Kidney tubule cell (primary cell): ENCODE measurements at regions not wholly inside any gene's neighbourhood (a gene's known extent, or its start where the extent isn't known, plus 50 kb on each side); places are given as distances from the start of the nearest gene placed in this dataset.
A peak's percentile ranks its signal among the peaks of the same experiment; 100 is the strongest.

Experiments
- DNase-seq: peaks from one replicate; pipeline ENCODE4 v3.0.0-alpha.2; 2018; ENCODE audit warnings: low spot score

GRCh38 chr15:45743426-45744235, 108.8 kb downstream of the SQOR start:
- no peak for DNase-seq

DNA sequence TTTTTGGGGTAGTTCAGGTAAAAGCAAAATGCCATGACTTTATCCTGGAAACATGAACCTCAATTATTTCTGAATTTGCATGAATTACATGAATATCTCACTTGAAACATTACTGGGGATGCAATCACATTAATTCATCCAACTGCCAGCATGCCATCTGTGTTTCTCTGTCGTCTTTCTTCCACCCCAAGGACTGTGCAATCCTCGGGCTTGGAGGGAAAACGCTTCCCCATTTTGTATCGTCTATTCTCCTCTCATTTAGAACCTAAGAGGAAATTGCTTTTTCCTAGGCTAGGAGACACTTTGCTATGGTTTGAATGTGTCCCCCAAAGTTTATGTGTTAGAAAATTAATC, 109.4 kb downstream of the SQOR start:
- no peak for DNase-seq

DNA sequence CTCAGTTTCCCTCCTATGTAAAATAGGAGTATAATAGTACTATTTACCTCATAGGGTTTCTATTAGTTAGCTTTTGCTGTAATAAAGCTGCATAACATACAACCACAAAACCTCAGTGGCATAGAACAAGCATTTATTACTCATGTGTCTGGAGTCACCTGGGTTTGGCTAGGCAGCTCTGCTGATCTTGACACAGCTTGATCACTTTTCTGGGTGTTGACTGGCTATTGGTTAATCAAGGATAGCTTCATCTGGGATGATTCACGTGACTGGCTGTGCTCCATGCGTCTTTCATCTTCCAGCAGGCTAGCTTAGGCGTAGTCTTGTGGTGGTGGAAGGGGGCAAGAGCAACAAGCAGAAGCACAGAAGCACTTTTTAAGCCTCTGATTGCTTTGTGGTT, 112.6 kb downstream of the SQOR start:
- DNase-seq: peak; percentile 59

- DNase-seq: no peak
These were observed 116.8 kb downstream of the SQOR start for GRCh38 chr15:45751629-45752028.

DNA sequence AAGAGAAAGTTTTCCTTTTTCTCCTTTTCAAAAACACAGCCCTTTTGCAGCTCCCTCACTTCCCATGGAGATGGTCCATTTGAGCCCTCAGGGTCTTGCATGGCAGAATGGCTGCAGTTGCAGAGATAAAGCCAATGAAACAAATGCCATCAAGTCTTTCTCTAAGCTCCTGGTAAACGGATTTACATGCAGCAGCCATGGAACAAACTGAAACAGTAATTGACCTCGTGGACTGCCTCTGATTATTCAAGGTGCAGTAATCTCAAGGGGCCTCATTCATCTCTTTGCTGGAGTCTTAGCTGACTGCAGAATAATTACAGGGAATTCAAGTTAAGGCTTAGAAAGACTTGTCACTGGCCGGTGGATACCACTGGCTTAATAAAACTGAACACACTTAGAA, 125.1 kb downstream of the SQOR start:
- DNase-seq: no peak

- DNase-seq: no peak
These were observed 127.9 kb downstream of the SQOR start for GRCh38 chr15:45762726-45763125.

DNA sequence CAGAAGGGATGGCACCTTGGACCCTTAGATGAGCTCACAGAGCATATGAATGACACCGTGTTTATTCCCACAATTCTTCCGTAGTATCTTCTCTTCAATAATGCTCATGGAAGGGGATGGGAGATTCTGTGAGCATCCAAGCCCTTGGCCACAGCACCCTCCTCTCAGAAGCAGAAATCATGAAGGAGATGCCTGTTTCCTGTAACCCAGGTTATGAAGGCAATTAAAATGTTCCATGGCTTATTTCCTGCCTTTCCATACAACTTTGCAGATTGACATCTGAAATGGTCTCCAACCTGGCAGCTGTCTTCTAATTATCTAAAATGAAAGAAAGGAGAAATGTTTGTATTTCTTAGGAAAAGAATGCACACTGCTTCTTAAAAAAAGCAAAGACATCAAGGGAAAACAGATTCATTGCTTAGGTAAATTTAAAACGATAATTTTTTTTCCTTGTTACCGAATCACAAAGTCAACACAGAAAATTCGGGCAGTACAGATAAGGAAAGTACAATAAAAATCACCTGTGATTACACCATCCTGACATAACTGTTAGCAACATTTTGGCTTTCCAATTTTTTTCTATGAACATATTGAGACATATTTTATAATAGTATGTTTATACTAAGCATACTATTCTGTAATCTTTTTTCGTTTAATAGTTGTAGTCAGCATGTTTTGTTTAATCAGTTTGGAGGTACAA, 128.5 kb downstream of the SQOR start:
- DNase-seq: no peak

DNA sequence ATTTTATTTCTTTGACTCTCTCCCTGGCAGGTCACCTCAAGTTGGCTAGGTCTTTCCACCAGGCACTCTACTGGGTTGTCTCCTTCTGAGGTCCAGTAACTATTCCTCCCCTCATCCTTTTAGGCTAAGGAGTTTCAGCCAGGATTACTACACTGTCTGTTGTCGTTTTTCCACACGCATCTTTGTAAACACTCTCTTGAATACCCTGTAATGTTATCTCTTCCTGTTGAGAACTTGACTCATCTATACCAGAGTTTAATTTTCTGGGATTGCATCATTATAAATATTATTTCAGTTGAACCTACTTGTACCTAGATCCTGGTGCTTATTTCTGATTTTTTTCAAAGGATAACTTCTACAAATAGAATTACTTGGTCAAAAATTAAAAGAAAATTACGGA, 138.3 kb downstream of the SQOR start:
- DNase-seq: no peak

DNA sequence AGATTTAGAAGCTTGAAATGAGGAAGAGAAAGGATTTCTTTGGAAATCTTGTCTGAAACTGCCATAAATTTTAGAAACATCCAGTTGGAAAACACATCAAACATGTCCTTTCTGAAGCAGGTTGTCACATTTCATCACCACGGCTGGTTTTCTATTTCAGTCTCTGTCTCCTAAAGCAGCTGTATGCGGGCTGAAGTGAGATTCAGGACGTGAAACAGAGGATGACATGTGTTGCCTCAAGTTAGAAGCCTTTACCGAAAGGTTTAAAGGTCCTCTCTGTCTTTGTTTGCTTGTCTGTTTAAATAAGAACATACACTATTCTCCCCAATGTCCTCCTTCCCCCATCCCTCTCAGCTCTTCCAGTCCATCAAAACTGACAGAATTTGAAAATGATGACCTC, 141.9 kb downstream of the SQOR start:
- no peak for DNase-seq

DNA sequence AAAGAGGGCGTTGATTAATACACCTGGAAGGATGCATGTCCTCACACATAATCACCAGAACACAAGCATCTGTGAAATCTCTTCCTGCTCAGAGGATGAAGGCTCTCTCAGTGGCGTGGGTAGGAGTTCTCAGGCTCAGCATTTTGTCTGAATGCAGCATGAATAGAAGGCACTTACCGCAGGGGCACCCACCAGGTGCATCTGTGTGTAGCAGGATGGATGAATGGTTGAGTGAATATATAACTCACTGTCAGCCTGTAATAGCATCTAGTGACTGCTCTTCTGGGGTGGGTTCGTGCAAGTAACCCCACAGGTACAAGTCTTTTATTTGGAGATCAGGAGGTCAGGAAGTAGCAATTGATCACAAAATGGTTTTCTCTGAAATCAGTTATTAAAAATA, 143.0 kb downstream of the SQOR start:
- DNase-seq: no peak

GRCh38 chr15:45780352-45780751, 145.5 kb downstream of the SQOR start:
- DNase-seq: no peak

DNA sequence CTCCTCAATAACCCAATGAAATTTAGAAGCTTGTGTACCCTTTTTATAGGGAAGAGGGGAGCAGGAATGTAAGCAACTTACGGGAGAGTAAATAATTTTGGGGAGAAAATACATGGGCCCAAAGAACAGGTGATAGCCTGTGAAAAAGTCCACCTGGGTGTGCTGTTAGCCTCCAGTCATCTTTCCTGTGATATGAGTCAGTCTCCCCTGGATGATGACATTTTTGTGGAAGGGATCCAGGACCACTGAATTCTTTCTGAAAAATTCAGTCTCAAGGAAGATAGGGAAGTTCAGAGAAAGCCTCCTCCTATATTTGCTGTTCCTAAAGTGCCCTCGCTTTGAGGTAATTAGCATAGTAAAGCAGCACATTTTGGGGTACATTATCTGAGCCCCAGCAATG, 149.8 kb downstream of the SQOR start:
- DNase-seq: peak; percentile 38

DNA sequence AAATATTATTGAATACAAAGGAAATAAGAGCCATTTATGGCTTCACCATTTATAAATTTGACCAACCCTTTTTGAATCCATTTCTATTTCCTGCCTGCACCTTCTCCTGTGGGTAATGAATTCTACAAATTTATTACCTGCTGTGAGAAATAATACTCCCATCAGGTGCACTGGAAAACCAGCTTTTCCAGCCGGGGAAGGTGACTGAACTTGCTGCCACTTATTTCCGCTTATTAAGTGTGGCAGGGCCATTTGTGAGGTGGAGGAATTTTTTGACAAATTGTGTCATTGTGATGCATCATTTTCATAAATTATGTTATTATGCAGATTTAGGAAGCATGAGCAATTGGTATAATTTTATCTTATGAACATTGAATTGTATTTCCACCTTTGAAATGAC, 151.1 kb downstream of the SQOR start:
- no peak for DNase-seq

GRCh38 chr15:45790325-45790943, 155.6 kb downstream of the SQOR start:
- DNase-seq: peak; percentile 28

DNA sequence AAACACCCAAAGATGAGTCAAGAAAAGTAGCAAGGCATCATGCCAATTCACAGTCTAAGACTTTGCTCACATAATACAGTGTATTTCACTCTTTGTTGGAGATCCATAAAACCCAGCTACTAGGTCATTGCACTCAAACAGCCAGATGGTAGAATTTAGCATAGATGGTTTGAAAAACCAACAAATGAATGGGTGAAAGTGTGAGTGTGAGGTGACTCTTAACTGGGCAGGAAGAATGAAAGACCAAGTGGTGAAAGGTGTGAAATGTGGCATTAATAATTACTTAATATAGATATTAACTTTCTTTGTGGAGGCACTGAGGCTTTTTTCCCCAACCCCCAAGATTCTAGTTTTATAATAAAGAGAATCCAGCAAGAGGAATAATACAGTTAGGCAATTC, 159.5 kb downstream of the SQOR start:
- DNase-seq: no peak

DNA sequence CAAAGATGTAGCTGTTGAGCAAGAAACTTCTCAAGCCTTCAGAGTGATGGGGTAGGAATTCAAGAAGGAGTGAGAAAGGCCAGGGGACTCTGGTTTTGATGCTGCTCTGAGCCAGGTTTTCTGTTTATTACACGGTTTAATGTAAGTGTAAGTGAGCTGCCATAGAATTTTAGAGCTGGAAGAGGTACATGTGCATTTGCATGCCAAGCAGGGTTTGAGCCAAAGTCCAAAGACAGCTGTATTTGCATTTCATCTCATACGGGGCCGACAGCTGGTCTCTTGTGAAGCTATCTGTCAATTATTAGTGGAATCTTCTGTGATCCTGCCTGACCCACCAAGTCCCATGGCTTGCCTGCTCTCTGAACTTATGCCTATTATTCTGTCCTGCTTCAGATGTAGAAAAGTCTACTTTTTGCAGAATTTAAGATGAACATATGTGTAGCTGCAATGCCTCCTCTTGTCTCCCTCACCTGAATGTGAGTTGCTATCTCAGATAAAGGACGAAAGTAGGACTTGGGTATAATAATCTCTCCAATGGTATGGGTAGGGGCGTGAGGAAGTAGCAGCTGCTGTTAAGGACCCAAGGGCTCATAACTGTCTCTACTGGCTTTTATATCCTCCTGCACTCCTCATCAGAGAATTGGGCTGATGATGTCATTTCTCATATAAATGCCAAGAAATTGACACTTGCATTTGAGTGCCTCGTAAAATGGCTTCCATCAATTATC, 160.0 kb downstream of the SQOR start:
- no peak for DNase-seq

GRCh38 chr15:45795440-45796069, 160.7 kb downstream of the SQOR start:
- peak; percentile 75 for DNase-seq

DNA sequence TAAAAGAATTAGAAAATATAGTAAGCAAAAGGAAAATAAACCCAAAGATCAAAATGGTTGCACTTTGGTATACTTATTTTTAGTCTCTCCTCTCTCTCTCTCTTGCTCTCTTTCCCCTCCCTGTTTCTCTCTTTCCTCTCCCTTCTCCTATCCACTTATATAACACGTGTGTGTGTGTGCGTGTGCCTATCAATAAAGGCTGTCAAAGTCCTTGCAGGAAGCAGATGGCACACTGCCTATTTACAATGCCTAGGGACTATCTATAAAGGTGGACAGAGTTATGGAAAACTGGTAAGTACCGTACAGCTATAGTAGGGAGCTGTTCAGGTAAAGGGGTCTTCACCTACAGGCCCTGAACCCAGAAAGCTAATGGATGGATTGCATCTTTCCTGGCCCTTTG, 161.6 kb downstream of the SQOR start:
- DNase-seq: no peak

DNA sequence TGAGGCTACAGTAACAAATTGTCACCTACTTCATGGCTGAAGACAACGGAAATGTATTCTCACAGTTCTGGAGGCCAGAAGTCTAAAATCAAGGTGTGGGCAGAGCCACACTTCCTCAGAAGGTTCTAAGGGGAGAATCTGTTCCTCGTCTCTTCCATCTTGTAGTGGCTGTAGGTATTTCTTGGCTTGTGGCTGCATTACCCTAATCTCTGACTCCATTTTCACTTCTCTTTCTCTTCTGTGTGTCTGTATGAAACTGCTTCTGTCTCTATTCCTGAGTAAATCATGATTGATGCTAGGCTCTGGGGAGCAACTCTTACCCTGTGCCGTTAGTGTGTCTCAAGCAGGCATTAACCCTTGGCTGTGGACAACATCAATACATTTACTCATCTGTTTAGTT, 164.7 kb downstream of the SQOR start:
- DNase-seq: no peak

GRCh38 chr15:45801543-45801942, 166.7 kb downstream of the SQOR start:
- DNase-seq: no peak

GRCh38 chr15:45802140-45802539, 167.3 kb downstream of the SQOR start:
- DNase-seq: no peak

- DNase-seq: no peak
These were observed 169.2 kb downstream of the SQOR start for GRCh38 chr15:45804028-45804427.
